HG02981 (cell line): ENCODE measurements at regions not wholly inside any gene's neighbourhood (a gene's known extent, or its start where the extent isn't known, plus 50 kb on each side); places are given as distances from the start of the nearest gene placed in this dataset.

ENCODE experiments used
- ATAC-seq: cut with Tn5 transposase; IDR thresholded peaks from one replicate; pipeline ENCODE4 v1.9.1; 2021; ENCODE audit warnings: mild to moderate bottlenecking, moderate library complexity; ENCODE audit not compliant: unreplicated experiment

GRCh38 chr3:135728007-135728721, 237.4 kb upstream of the PPP2R3A start:
- no peak for ATAC-seq

GRCh38 chr3:135731546-135731945, 234.0 kb upstream of the PPP2R3A start:
- no peak for ATAC-seq

DNA sequence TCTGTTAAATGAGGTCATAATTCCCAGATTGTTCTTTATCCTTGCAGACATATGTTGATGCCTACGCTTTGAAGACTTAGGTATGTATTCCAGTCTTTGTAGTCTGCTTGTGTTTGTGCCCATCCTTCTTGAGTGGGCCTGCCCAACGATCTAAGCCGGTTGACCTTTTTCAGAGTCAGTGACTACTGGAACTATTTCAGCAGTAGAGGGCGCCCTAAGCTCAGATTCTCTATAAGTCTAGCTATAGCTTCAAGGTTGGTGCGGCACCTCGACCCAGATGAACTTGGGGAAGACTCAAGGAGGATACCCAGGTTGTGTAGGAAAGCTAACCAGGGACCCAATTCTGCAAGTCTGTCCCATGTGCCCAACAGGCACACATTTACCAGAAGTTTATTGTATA, 228.8 kb upstream of the PPP2R3A start:
- ATAC-seq, result no peak

GRCh38 chr3:135739779-135740178, 225.7 kb upstream of the PPP2R3A start:
- no peak for ATAC-seq

DNA sequence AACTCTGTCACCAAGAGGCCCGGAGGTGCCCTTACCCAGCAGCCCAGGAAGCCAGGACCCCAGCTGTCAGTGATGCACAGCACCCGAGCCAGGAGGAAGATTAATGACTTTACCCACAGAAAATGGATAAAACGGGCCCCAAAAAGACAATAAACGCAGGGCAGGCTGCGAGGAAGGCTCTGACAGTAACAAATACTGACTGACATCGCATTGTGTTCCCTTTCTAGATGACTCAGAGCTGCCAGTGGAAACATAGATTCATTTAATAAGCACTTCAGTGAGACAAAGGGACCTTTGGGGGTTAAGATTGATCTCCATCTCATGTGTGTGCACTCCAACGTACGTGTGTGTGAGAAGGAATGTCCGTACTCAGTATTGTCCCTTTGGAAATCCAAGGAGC, 225.3 kb upstream of the PPP2R3A start:
- no peak for ATAC-seq

GRCh38 chr3:135740751-135741150, 224.8 kb upstream of the PPP2R3A start:
- ATAC-seq, result no peak

GRCh38 chr3:135751991-135752390, 213.5 kb upstream of the PPP2R3A start:
- ATAC-seq, result no peak

DNA sequence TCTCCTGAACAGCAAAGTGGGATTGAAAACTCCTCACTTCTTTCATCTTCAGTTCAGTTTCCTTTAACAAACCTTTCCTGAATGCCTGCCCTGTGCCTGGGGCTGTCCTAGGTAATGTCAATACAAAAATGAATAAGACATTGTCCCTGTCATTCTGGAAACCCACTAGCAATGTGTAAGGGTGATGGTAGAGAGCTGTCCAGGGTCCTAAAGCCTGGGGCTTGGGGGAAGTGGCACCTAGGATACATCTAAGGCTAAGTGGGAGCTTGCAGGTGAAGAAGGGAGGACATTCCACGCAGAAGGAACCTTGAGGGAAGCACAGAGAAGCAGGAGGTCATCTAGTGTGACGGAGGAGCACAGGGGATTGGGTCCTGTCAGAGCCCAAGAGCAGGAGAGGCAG, 212.7 kb upstream of the PPP2R3A start:
- no peak for ATAC-seq

- no peak for ATAC-seq
Measured at GRCh38 chr3:135753506-135753905, 212.0 kb upstream of the PPP2R3A start.

DNA sequence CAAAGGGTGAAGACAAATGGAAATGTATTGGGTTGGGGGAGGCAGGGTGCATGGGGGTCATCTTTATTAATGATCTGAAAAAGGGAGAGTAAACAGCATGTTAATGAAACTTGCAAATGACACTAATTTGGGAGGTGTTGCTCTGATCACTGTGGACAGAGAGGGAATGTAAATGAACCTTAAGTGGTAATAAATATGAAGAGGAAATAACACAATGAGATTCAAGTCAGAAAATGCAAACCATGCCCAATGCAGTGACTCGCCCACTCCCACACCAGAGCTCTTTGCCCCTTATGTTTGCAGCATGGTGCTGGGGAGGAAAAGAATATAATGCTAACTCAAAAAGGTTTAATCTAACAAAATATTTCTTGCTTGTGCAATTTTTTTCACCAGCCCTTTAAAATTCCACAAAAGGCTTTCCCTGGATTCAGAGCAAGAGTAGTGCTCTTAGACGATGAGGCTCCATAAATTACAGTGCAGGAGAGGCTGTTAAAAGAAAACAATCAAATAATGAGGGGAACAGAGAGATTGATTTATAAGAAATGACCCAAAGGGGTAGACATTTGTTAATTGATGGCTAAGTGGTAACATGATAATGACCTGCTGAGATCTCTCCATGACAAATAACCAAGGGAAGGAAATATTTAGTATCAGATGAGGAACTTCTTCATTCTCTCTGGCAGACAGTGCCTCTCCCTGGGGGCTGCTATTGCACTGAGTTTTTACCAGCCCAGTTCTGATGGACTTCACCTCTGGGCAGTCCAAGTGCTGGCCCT, 210.0 kb upstream of the PPP2R3A start:
- no peak for ATAC-seq

DNA sequence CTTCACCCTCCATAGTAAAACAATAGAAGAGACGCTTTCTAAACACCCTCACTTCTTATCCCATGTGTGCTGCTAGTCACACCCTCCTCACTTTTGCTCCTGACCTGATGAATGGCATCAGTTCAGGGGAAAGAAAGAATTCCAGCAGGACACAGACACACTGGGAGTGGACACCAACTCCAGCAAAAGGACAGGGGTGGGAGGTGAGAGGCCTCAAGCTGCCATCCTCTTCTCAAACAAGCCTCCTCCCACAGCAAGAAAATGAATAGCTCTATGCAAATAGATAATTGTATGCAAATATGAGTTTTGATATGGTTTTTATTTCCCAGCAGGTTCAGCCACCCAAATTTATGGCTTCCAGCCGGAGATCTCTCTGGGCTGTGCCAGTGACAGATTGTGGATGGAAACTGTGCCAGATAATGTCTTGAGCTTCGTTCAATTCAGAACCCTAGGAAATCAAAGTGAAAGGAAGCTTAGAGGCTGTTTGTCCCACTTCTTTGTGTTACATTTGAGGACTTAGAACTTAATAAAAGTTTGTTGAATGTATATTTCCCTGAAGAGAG, 209.3 kb upstream of the PPP2R3A start:
- ATAC-seq, result no peak

GRCh38 chr3:135757421-135757820, 208.1 kb upstream of the PPP2R3A start:
- ATAC-seq, result no peak

- no peak for ATAC-seq
Measured at GRCh38 chr3:135758961-135759360, 206.6 kb upstream of the PPP2R3A start.

- no peak for ATAC-seq
Measured at GRCh38 chr3:135759651-135760050, 205.9 kb upstream of the PPP2R3A start.

GRCh38 chr3:135760581-135760980, 204.9 kb upstream of the PPP2R3A start:
- no peak for ATAC-seq

- no peak for ATAC-seq
Measured at GRCh38 chr3:135762188-135762856, 203.2 kb upstream of the PPP2R3A start.

GRCh38 chr3:135766115-135766514, 199.4 kb upstream of the PPP2R3A start:
- ATAC-seq, result no peak

DNA sequence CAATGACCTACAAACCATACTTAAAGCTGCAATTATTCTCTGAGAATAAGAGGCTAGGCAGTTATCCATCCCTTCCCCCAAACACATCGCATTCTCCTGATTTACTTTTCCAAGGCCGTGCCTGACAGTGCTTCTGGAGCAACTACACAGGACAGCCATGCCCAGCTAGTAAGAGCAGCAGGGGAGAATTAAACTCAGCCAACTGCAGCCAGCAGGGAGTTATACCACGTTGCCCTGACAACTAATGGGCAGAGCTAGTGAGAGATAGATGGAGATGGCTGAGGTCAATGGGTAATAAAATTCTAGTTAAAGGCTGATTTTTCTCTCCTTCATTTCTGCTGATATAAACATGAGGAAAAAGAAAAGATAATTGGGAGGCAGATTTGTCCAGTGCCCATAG, 193.8 kb upstream of the PPP2R3A start:
- no peak for ATAC-seq

- ATAC-seq, result no peak
Measured at GRCh38 chr3:135779024-135779423, 186.5 kb upstream of the PPP2R3A start.

DNA sequence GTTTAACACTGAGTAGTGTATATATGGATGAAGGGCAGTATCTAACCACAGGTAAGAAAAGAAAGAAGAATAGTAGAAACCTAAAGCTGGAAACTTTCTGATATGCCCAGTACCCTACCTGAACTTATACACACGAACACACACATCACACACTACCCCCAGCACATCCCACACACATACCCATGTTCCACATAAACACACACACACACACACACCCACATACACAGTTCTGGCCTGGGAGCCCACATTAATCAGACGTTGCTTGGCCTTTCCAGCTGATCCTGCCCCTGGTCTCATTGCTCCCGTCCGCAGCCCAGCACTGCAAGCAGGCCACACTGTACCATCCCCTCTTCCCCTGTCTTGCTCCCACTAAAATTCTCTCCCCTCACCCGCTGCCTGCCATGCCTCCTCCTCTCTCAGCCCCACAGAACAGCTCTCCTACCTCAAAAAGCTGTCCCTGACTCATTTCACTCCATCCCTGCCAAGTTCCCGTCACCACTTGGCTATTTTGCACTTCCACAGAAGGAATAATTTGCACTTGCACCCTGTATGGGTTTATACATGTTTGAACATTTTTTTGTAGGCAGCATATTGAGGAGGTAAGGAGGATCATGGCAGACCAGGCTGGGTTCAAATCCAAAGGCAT, 185.8 kb upstream of the PPP2R3A start:
- ATAC-seq, result no peak
